GM12878 (cell line): ENCODE measurements at regions not wholly inside any gene's neighbourhood (a gene's known extent, or its start where the extent isn't known, plus 50 kb on each side); places are given as distances from the start of the nearest gene placed in this dataset.

Experiments used
- ATF7 ChIP-seq: fragments of 450-650 bp; IDR thresholded peaks from 2 replicates; pipeline ENCODE4 v1.6.1; 2016; ENCODE audit warnings: low read depth, mild to moderate bottlenecking
- CTCF ChIP-seq, 3 experiments: IDR thresholded peaks in 2 of 3; conservative IDR thresholded peaks in 1 of 3; 2 replicates each; pipeline ENCODE4 v1.5.1; 2011; ENCODE audit warnings: low read depth in 3 of 3, low read length in 3 of 3, mild to moderate bottlenecking in 3 of 3, control low read depth in 2 of 3, moderate library complexity in 2 of 3, inconsistent platforms in 1 of 3, mixed read lengths in 1 of 3; ENCODE audit not compliant: control insufficient read depth in 2 of 3, insufficient read depth in 1 of 3; ENCODE audit errors: extremely low read depth in 1 of 3
- FOXK2 ChIP-seq: fragments of 450-650 bp; IDR thresholded peaks from 2 replicates; pipeline ENCODE4 v1.6.1; 2017; ENCODE audit warnings: mild to moderate bottlenecking, moderate library complexity
- GATAD2B ChIP-seq: fragments of 450-650 bp; conservative IDR thresholded peaks from 2 replicates; pipeline ENCODE4 v1.6.1; 2017; ENCODE audit warnings: low read depth, mild to moderate bottlenecking, moderate library complexity
- HDAC2 ChIP-seq: fragments of 200-600 bp; sonication (generic); IDR thresholded peaks from 2 replicates; pipeline ENCODE4 v1.6.1; 2017
- MXI1 ChIP-seq: fragments of 150-350 bp; IDR thresholded peaks from 2 replicates; pipeline ENCODE4 v1.6.1; 2011; ENCODE audit warnings: low read depth, mild to moderate bottlenecking, inconsistent platforms, low read length, improper control_type of control experiment
- MYC ChIP-seq: IDR thresholded peaks from 2 replicates; pipeline ENCODE4 v1.6.1; 2011; ENCODE audit warnings: mild to moderate bottlenecking, low read length, moderate library complexity, inconsistent platforms; ENCODE audit not compliant: insufficient read depth, insufficient replicate concordance, insufficient read length, severe bottlenecking
- NBN ChIP-seq: fragments of 450-650 bp; IDR thresholded peaks from 2 replicates; pipeline ENCODE4 v1.6.1; 2016
- NFYA ChIP-seq: IDR thresholded peaks from 2 replicates; pipeline ENCODE4 v1.6.1; 2011; ENCODE audit warnings: low read depth, mild to moderate bottlenecking, low read length, improper control_type of control experiment, borderline replicate concordance
- NRF1 ChIP-seq: conservative IDR thresholded peaks from 2 replicates; pipeline ENCODE4 v1.6.1; 2011; ENCODE audit warnings: mild to moderate bottlenecking, low read depth, low read length, improper control_type of control experiment
- POLR2A ChIP-seq: IDR thresholded peaks from 2 replicates; pipeline ENCODE4 v1.6.1; 2011; ENCODE audit warnings: low read depth, mild to moderate bottlenecking, low read length
- RFX5 ChIP-seq: IDR thresholded peaks from 2 replicates; pipeline ENCODE4 v1.6.1; 2011; ENCODE audit warnings: low read depth, low read length, improper control_type of control experiment

DNA sequence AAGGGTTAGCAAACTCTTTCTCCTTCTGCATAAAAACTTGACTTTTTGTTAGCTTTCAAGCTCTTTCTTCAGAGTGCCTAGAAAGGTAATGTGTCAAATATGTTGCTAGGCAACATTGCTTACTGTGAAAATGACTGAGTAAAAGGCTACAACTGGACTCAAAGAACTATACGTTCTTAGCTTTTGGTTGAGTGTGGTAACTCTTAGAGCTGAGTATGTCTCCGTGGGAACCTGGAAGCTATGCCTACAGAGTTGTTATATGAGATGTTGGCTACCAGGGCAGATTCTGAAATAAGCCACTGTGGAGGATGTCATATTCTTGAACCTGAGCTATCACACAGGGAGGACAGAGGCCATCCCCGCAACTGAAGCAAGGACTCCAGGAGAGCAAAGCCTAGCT, 105.5 kb downstream of the ARL6IP6 start:
- no peak for TF ChIP-seq ATF7
- TF ChIP-seq CTCF (IDR thresholded peaks at IDR 0.05 in 2 of 3, conservative IDR thresholded peaks at IDR 0.05 in 1 of 3; ENCODE audit: control insufficient read depth in 2 of 3, extremely low read depth in 1 of 3, insufficient read depth in 1 of 3, low read depth in 3 of 3, low read length in 3 of 3) = no peak
- TF ChIP-seq NFYA = no peak
- no peak for TF ChIP-seq NRF1
- no peak for TF ChIP-seq MXI1
- no peak for TF ChIP-seq MYC
- no peak for TF ChIP-seq HDAC2
- no peak for TF ChIP-seq GATAD2B
- TF ChIP-seq RFX5 = no peak
- TF ChIP-seq FOXK2 = no peak
- TF ChIP-seq POLR2A = no peak
- no peak for TF ChIP-seq NBN
